SK-N-SH (cell line): ENCODE measurements at regions not wholly inside any gene's neighbourhood (a gene's known extent, or its start where the extent isn't known, plus 50 kb on each side); places are given as distances from the start of the nearest gene placed in this dataset.

ENCODE experiments used
- CTCF ChIA-PET: fragments of 300-600, 350-600 bp; formaldehyde crosslinking; extraction: SDS; loops from one replicate; lab custom pipeline; 2021; lab: Yijun Ruan, JAX
- POLR2A ChIA-PET: fragments of 350-600 bp; sonication (Branson Sonifier 250); formaldehyde crosslinking; extraction: SDS; loops from one replicate; lab custom pipeline; 2020; ENCODE audit warnings: antibody characterized with exemption, inconsistent platforms; lab: Yijun Ruan, JAX
- DNase-seq: peaks from one replicate; pipeline ENCODE4 v3.0.0; 2012
- H2AFZ ChIP-seq: fragments of 200-600 bp; sonication (generic); 2 replicates; pipeline ENCODE4 v1.8.1; 2016; ENCODE audit warnings: antibody characterized with exemption, mild to moderate bottlenecking, low read depth
- H3F3A ChIP-seq: fragments of 200-600 bp; sonication (generic); replicated peaks from 2 replicates; pipeline ENCODE3; 2016; ENCODE audit warnings: antibody characterized with exemption, mild to moderate bottlenecking; ENCODE audit not compliant: insufficient read depth
- H3K27ac ChIP-seq, 2 experiments: fragments of 200-500 bp in 1 of 2; fragments of 200-600 bp in 1 of 2; sonication (Bioruptor generic) in 1 of 2; sonication (generic), shearing (Covaris generic) in 1 of 2; 2 replicates each; pipeline versions ENCODE4 v1.5.1 to v1.6.1; 2014 to 2016; ENCODE audit warnings: low read depth in 2 of 2, inconsistent platforms in 1 of 2, low read length in 1 of 2, mild to moderate bottlenecking in 1 of 2, mixed read lengths in 1 of 2
- H3K27me3 ChIP-seq: fragments of 200-600 bp; sonication (generic), shearing (Covaris generic); 2 replicates; pipeline ENCODE4 v1.6.1; 2016; ENCODE audit warnings: mixed run types; ENCODE audit not compliant: insufficient read depth
- H3K36me3 ChIP-seq, 2 experiments: fragments of 200-500 bp in 1 of 2; fragments of 200-600 bp in 1 of 2; sonication (Bioruptor generic) in 1 of 2; sonication (generic) in 1 of 2; replicated peaks in 1 of 2; 2 replicates each; pipeline versions ENCODE3 to v1.5.1; 2014 to 2016; ENCODE audit warnings: low read length in 1 of 2, mild to moderate bottlenecking in 1 of 2; ENCODE audit not compliant: insufficient read depth in 2 of 2, control insufficient read depth in 1 of 2
- H3K4me1 ChIP-seq, 2 experiments: fragments of 200-500 bp in 1 of 2; fragments of 200-600 bp in 1 of 2; sonication (Bioruptor generic) in 1 of 2; sonication (generic), shearing (Covaris generic) in 1 of 2; 2 replicates each; pipeline versions ENCODE4 v1.5.1 to v1.6.1; 2014 to 2016; ENCODE audit warnings: low read depth in 1 of 2, low read length in 1 of 2, mixed run types in 1 of 2; ENCODE audit not compliant: insufficient read depth in 2 of 2, control insufficient read depth in 1 of 2
- H3K4me2 ChIP-seq: fragments of 200-600 bp; sonication (generic), shearing (Covaris generic); 2 replicates; pipeline ENCODE4 v1.6.1; 2017; ENCODE audit warnings: mixed run types
- H3K4me3 ChIP-seq, 2 experiments: fragments of 200-500 bp in 1 of 2; fragments of 200-600 bp in 1 of 2; sonication (Bioruptor generic) in 1 of 2; sonication (generic), shearing (Covaris generic) in 1 of 2; 2 replicates each; pipeline versions ENCODE4 v1.5.1 to v1.8.1; 2014 to 2016; ENCODE audit warnings: low read depth in 2 of 2, inconsistent platforms in 1 of 2, low read length in 1 of 2, mild to moderate bottlenecking in 1 of 2, mixed read lengths in 1 of 2, moderate library complexity in 1 of 2
- H3K79me2 ChIP-seq: fragments of 200-600 bp; sonication (generic); 2 replicates; pipeline ENCODE4 v1.8.1; 2017; ENCODE audit warnings: mild to moderate bottlenecking; ENCODE audit not compliant: insufficient read depth
- H3K9ac ChIP-seq: fragments of 200-600 bp; sonication (generic); 2 replicates; pipeline ENCODE4 v1.6.1; 2017; ENCODE audit warnings: mixed run types
- H3K9me2 ChIP-seq: fragments of 200-600 bp; sonication (generic); 2 replicates; pipeline ENCODE4 v1.6.1; 2017; ENCODE audit warnings: mixed run types
- H3K9me3 ChIP-seq: fragments of 200-600 bp; sonication (generic); 2 replicates; pipeline ENCODE4 v1.6.1; 2017; ENCODE audit warnings: mixed run types, mild to moderate bottlenecking, moderate library complexity
- H4K20me1 ChIP-seq: fragments of 200-600 bp; sonication (generic); 2 replicates; pipeline ENCODE4 v1.6.1; 2017; ENCODE audit warnings: mild to moderate bottlenecking, mixed run types; ENCODE audit not compliant: insufficient read depth
- CHD2 ChIP-seq: fragments of 150-350 bp; IDR thresholded peaks from 2 replicates; pipeline ENCODE4 v1.6.1; 2018; ENCODE audit warnings: low read length; ENCODE audit not compliant: partially characterized antibody
- ELF1 ChIP-seq: IDR thresholded peaks from 2 replicates; pipeline ENCODE4 v1.4.0; 2012
- EP300 ChIP-seq, 2 experiments: IDR thresholded peaks; 2 replicates each; pipeline versions ENCODE4 v1.4.0 to v1.6.1; 2012; ENCODE audit warnings: borderline replicate concordance in 1 of 2, low read depth in 1 of 2, low read length in 1 of 2
- FOXJ3 ChIP-seq: sonication (generic); formaldehyde crosslinking; IDR thresholded peaks from 2 replicates; pipeline ENCODE4 v1.5.1; 2020; ENCODE audit warnings: mild to moderate bottlenecking, missing genetic modification reagents
- GABPA ChIP-seq: IDR thresholded peaks from 2 replicates; pipeline ENCODE4 v1.4.0; 2012; ENCODE audit warnings: low read depth, mild to moderate bottlenecking
- GATA2 ChIP-seq: sonication (generic); formaldehyde crosslinking; IDR thresholded peaks from 2 replicates; pipeline ENCODE4 v1.5.0; 2020; ENCODE audit warnings: mild to moderate bottlenecking, missing genetic modification reagents
- JUND ChIP-seq: IDR thresholded peaks from 2 replicates; pipeline ENCODE4 v1.4.0; 2012
- MAX ChIP-seq: IDR thresholded peaks from 2 replicates; pipeline ENCODE4 v1.4.0; 2012; ENCODE audit warnings: low read depth
- MXI1 ChIP-seq: IDR thresholded peaks from 2 replicates; pipeline ENCODE4 v1.6.1; 2012; ENCODE audit warnings: mild to moderate bottlenecking, low read depth, low read length, improper control_type of control experiment
- PBX3 ChIP-seq: IDR thresholded peaks from 2 replicates; pipeline ENCODE4; 2012
- RAD21 ChIP-seq: IDR thresholded peaks from 2 replicates; pipeline ENCODE4 v1.6.1; 2012; ENCODE audit warnings: mild to moderate bottlenecking, low read length
- RCOR1 ChIP-seq: fragments of 150-350 bp; IDR thresholded peaks from 2 replicates; pipeline ENCODE4 v1.6.1; 2017; ENCODE audit warnings: antibody characterized with exemption, low read length
- REST ChIP-seq: IDR thresholded peaks from 2 replicates; pipeline ENCODE4 v1.6.1; 2012; ENCODE audit warnings: mild to moderate bottlenecking, low read depth, low read length, moderate library complexity
- RFX5 ChIP-seq: IDR thresholded peaks from 2 replicates; pipeline ENCODE4 v1.6.1; 2012; ENCODE audit warnings: mild to moderate bottlenecking, improper control_type of control experiment, low read length
- RXRA ChIP-seq: IDR thresholded peaks from 2 replicates; pipeline ENCODE4 v1.4.0; 2012; ENCODE audit warnings: low read depth, mild to moderate bottlenecking, borderline replicate concordance
- SMC3 ChIP-seq: IDR thresholded peaks from 2 replicates; pipeline ENCODE4 v1.6.1; 2012; ENCODE audit warnings: low read depth, low read length, improper control_type of control experiment
- TCF12 ChIP-seq: IDR thresholded peaks from 2 replicates; pipeline ENCODE4 v1.4.0; 2012
- USF1 ChIP-seq: IDR thresholded peaks from 2 replicates; pipeline ENCODE4 v1.4.0; 2012; ENCODE audit warnings: low read depth, borderline replicate concordance
- USF2 ChIP-seq: fragments of 150-350 bp; IDR thresholded peaks from 2 replicates; pipeline ENCODE4 v1.6.1; 2017; ENCODE audit warnings: antibody characterized with exemption, low read length, low read depth, borderline replicate concordance
- WGBS: methylation state at CpG from one replicate; pipeline ENCODE4 v1.1.6; 2017; ENCODE audit warnings: low lambda C conversion rate; 5-methylcytosine and 5-hydroxymethylcytosine counted together

- Histone ChIP-seq H3F3A (no peaks in the 10 kb centered on the region), H3K9me2 (no peaks in the 10 kb centered on the region), H3K36me3 (no peaks in the 10 kb centered on the region), H3K4me3 (no peak overlapping the region), H3K4me1 (no peaks in the 10 kb centered on the region), H3K79me2 (no peaks in the 10 kb centered on the region), H3K9me3 (peaks cover 14% of the 10 kb centered on the region; the same call in 1 of the 2 replicates), H3K27me3 (no peaks in the 10 kb centered on the region), H3K4me2 (no peak overlapping the region), H2AFZ (no peak overlapping the region), H4K20me1 (no peaks in the 10 kb centered on the region)
- 7% methylated on average over 1 of the region's 1 CpG for WGBS
- DNase-seq, result no peak
- CTCF ChIA-PET, result no interaction called here
- no peak for TF ChIP-seq TCF12
- TF ChIP-seq ELF1, result no peak
- no peak for TF ChIP-seq RFX5
- no peak for TF ChIP-seq REST
- TF ChIP-seq EP300 (IDR thresholded peaks at IDR 0.05; ENCODE audit: borderline replicate concordance in 1 of 2, low read depth in 1 of 2, low read length in 1 of 2), result no peak
- TF ChIP-seq SMC3, result no peak
- no peak for TF ChIP-seq USF2
- TF ChIP-seq RCOR1, result no peak
- no peak for TF ChIP-seq JUND
- no peak for TF ChIP-seq FOXJ3 (CRISPR knock-in tag)
- TF ChIP-seq CHD2, result no peak
- no peak for TF ChIP-seq GABPA
- no peak for TF ChIP-seq GATA2 (CRISPR knock-in tag)
- no peak for TF ChIP-seq RAD21
- no peak for TF ChIP-seq MXI1
- TF ChIP-seq, all 33 proteins: peak for 0
- H3K27ac ChIP-seq, result no peak overlapping the region
- POLR2A ChIA-PET, result no interaction called here
- no peak overlapping the region for H3K9ac ChIP-seq
Observed at GRCh38 chr1:193831465-193831864, 645.1 kb upstream of the B3GALT2 start.

- Histone ChIP-seq H3K9me2 (no peaks in the 10 kb centered on the region), H3K9ac (no peak overlapping the region), H4K20me1 (no peaks in the 10 kb centered on the region), H3K27me3 (no peaks in the 10 kb centered on the region), H3K79me2 (no peaks in the 10 kb centered on the region), H3K4me2 (no peak overlapping the region), H3K36me3 (no peaks in the 10 kb centered on the region), H2AFZ (no peak overlapping the region), H3K27ac (no peak overlapping the region), H3K4me1 (no peaks in the 10 kb centered on the region), H3F3A (no peaks in the 10 kb centered on the region), H3K4me3 (no peak overlapping the region), H3K9me3 (peaks cover 14% of the 10 kb centered on the region; the same call in 1 of the 2 replicates)
- DNase-seq, result no peak
- ChIA-PET POLR2A (no interaction called here), CTCF (no interaction called here)
- 90% methylated on average over 1 of the region's 1 CpG for WGBS
- TF ChIP-seq PBX3, result no peak
- TF ChIP-seq USF1, result no peak
- no peak for TF ChIP-seq REST
- no peak for TF ChIP-seq CHD2
- TF ChIP-seq MXI1, result no peak
- TF ChIP-seq RXRA, result no peak
- TF ChIP-seq SMC3, result no peak
- no peak for TF ChIP-seq MAX
- no peak for TF ChIP-seq RCOR1
Observed at GRCh38 chr1:193827516-193827915, 641.1 kb upstream of the B3GALT2 start.
